ENCODE measurements at regions not wholly inside any gene's neighbourhood (a gene's known extent, or its start where the extent isn't known, plus 50 kb on each side); places are given as distances from the start of the nearest gene placed in this dataset.

GRCh38 chr14:100652744-100653143 lies 65.5 kb upstream of the BEGAIN start:
- TF ChIP-seq REST (IDR thresholded peaks at IDR 0.05; ENCODE audit: insufficient replicate concordance, low read depth): no peak
- no peak for TF ChIP-seq CTCF (IDR thresholded peaks at IDR 0.05; ENCODE audit: insufficient read depth, low read length)
- no peak for TF ChIP-seq POLR2AphosphoS5 (IDR thresholded peaks at IDR 0.05; ENCODE audit: low read depth)
- TF ChIP-seq GABPA (IDR thresholded peaks at IDR 0.05; ENCODE audit: low read depth): no peak
